GM21786 (cell line): ENCODE measurements at regions not wholly inside any gene's neighbourhood (a gene's known extent, or its start where the extent isn't known, plus 50 kb on each side); places are given as distances from the start of the nearest gene placed in this dataset.

Experiments used
- ATAC-seq: cut with Tn5 transposase; IDR thresholded peaks from one replicate; pipeline ENCODE4 v1.9.1; 2021; ENCODE audit not compliant: unreplicated experiment

GRCh38 chr18:10266334-10266590 is 188.2 kb upstream of the APCDD1 start:
- no peak for ATAC-seq

GRCh38 chr18:10269261-10269660 is 185.2 kb upstream of the APCDD1 start:
- ATAC-seq: no peak

GRCh38 chr18:10270151-10270571 is 184.3 kb upstream of the APCDD1 start:
- ATAC-seq: no peak

GRCh38 chr18:10271481-10271880 is 183.0 kb upstream of the APCDD1 start:
- ATAC-seq: no peak

GRCh38 chr18:10274301-10274700 is 180.1 kb upstream of the APCDD1 start:
- ATAC-seq: no peak

- no peak for ATAC-seq
Observed at GRCh38 chr18:10275486-10275885, 178.9 kb upstream of the APCDD1 start.

- no peak for ATAC-seq
Observed at GRCh38 chr18:10278265-10278664, 176.2 kb upstream of the APCDD1 start.

- no peak for ATAC-seq
Observed at GRCh38 chr18:10279471-10279870, 175.0 kb upstream of the APCDD1 start.

GRCh38 chr18:10279905-10280644 is 174.4 kb upstream of the APCDD1 start:
- no peak for ATAC-seq

- no peak for ATAC-seq
Observed at GRCh38 chr18:10284540-10285282, 169.7 kb upstream of the APCDD1 start.

- ATAC-seq: no peak
Observed at GRCh38 chr18:10285283-10285640, 169.2 kb upstream of the APCDD1 start.

GRCh38 chr18:10286580-10287150 is 167.8 kb upstream of the APCDD1 start:
- no peak for ATAC-seq

- ATAC-seq: no peak
Observed at GRCh38 chr18:10289251-10289650, 165.2 kb upstream of the APCDD1 start.

- ATAC-seq: no peak
Observed at GRCh38 chr18:10289951-10290637, 164.3 kb upstream of the APCDD1 start.

- ATAC-seq: no peak
Observed at GRCh38 chr18:10290638-10291235, 163.7 kb upstream of the APCDD1 start.

GRCh38 chr18:10291568-10291981 is 162.9 kb upstream of the APCDD1 start:
- ATAC-seq: no peak

- no peak for ATAC-seq
Observed at GRCh38 chr18:10293966-10294365, 160.5 kb upstream of the APCDD1 start.

- no peak for ATAC-seq
Observed at GRCh38 chr18:10295751-10296150, 158.7 kb upstream of the APCDD1 start.

- ATAC-seq: no peak
Observed at GRCh38 chr18:10296491-10296890, 157.9 kb upstream of the APCDD1 start.

- no peak for ATAC-seq
Observed at GRCh38 chr18:10297086-10297485, 157.3 kb upstream of the APCDD1 start.

GRCh38 chr18:10298346-10298745 is 156.1 kb upstream of the APCDD1 start:
- no peak for ATAC-seq
